NAMALWA (cell line): ENCODE measurements at regions not wholly inside any gene's neighbourhood (a gene's known extent, or its start where the extent isn't known, plus 50 kb on each side); places are given as distances from the start of the nearest gene placed in this dataset.

Experiments
- DNase-seq: peaks from one replicate; pipeline ENCODE4 v3.0.0-alpha.2; 2015; ENCODE audit warnings: low spot score

- no peak for DNase-seq
Observed at GRCh38 chr18:39796393-39796792, 2158.6 kb upstream of the PIK3C3 start.

DNA sequence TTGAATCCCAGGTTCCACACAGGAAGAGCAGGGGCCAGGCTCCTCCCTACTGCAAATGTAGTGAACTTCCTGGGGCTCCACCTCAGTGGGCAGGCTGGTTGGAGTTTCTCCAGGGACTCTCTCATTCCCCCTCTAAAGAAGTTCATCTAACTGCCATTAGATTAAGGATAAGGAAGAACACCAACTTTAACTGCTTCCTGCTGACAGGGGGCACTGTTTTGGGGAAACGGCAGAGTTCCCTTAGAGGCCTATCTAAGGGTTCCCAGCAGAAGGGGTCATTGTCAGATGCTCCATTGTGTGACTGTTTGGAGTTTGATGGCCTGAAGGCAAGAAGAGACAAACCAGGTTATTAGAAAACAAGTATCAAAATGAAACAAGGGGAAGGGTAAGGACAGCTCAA is 2159.7 kb upstream of the PIK3C3 start:
- no peak for DNase-seq

DNA sequence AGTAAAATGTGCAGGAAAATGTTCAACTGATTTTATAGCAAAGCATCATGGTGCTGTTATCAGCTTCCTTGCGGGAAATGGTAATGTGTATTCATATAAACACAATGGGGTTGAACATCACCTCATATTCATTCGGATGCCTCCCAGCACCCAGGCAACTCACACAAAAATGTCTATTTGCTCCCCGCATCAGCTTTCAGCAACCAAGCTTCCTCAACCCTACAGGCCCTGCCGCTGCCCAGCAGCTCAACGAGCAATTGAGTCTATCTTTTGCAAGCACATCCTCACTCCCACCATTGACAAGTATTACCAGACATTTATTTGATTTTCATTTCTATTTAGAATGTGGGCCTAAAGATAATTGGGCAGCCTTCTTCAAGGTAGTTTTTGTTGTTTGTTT is 2161.4 kb upstream of the PIK3C3 start:
- no peak for DNase-seq

- no peak for DNase-seq
Observed at GRCh38 chr18:39788383-39788782, 2166.7 kb upstream of the PIK3C3 start.

- DNase-seq, result no peak
Observed at GRCh38 chr18:39786477-39786876, 2168.6 kb upstream of the PIK3C3 start.

DNA sequence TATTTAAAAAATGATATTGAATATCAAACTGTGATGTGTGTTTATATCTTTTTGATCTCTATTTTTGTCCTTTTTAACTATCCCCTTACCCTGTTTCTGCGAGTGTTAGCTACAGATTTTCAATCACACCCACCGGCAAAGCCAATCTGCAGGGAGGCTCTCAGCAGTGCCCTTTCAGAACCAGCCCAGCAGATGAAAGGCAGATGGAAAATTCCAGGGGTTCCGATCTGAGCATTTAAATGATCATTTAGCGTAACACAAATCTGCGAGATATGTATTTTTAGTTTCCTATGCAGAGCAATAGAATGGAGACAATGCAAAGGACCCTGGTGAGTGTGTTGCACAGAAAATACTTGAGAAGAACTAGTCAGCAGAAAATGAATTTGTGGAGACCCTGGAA is 2170.5 kb upstream of the PIK3C3 start:
- DNase-seq, result no peak

DNA sequence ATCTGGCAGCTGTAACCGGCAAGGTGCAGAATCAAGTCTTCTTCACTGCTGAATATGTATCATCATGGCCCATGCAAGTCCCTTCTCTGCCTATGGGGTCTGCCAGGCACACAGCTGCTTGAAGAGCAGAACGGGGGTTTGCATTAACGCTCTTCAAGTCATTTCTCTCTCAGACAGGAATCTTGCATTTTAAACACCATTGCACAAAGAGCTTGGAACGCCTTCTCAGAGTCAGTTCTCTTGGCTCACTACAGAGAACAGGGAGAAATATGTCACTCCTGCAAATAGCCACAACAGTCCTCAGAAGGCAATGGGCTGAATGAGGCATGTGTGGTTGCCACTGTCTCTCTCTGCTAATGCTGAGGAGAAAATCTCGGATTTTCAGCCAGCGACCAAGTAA is 2173.5 kb upstream of the PIK3C3 start:
- no peak for DNase-seq

DNA sequence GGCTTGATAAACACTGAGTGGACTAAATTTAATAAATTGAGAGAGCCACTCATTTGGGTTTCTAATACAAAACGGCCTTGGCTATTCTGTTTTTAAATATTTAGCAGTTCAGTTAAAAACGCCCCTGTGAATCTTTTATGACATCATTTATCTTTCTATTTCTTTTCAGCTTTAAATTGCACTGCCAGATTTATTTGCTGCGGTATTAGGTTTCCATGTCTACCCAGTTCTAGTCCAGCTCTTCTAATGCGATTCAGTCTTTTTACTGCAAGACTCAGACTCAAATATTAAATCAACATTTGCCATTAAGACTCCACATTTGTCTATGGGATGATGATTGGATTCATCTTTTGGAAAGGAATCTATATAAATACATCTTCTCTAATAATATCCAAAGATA is 2174.3 kb upstream of the PIK3C3 start:
- no peak for DNase-seq

DNA sequence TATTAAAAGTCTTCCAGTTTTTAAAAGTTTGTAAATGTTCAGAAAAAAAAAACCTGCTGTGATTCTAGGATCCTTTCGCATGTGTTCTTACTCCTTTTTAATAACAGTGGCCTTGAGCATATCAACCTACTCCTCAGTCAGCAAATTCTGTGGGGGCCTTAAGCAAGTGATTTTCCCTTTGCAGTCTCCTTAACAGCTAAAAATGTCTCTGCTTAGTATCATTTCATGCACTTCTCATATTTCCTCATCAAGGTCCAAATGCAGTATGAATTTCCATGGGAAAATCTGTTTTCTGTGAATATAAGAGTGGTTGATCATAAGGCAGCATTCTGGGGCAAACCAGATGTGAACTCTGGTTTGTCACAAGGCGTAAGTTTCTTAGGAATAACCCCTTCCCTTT is 2175.1 kb upstream of the PIK3C3 start:
- no peak for DNase-seq

GRCh38 chr18:39776766-39777165 is 2178.3 kb upstream of the PIK3C3 start:
- DNase-seq, result no peak

- no peak for DNase-seq
Observed at GRCh38 chr18:39774957-39775598, 2180.0 kb upstream of the PIK3C3 start.

DNA sequence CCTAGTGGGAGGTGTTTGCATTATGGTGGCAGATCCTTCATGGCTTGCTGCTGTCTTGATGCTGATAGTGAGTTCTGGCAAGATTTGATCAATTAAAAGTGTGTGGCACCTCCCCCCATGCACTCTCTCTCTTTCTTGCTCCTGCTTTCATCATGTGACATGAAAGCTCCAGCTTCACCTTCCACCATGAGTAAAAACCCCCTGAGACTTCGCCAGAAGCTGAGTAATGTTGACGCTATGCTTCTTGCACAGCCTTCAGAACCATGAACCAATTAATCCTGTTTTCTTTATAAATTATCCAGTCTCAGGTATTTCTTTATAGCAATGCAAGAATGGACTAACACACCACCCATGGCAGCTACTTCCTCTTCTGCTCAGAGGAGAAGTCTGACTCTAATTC is 2181.4 kb upstream of the PIK3C3 start:
- DNase-seq, result no peak

DNA sequence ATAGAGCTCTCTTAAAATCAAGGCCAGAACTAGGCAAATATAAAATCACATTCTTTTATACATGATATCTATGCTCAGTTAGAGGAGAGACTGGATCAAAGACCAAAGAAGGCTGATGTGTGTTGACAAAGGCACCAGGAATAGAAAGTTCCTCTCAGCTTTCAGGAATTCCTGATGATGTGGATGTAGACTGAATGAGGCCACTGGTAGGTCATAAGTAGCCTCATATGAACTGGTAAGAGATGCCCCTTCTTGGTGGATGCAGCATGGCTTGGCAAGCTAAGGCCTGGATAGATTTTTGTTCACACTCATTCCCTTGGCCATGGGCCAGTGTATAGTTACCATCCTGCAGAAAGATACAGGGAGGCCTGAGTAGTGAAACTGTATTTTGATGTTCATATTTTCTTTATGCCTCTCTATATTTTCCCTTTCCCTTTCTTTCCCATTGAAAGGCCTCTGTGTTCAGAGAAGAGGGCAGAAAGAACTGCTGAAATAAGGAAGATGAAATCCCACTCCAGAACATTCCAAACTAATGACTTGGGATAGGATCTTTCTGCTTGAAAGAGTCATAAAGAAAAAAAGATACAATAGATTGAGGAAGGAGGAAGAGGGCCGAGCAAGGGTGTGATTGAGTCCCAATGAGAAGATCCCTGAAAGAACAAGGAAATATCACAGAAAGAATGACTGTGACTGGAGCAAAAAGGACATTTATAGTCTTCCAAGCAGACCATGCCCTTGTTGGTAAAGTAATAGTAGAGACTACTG is 2182.7 kb upstream of the PIK3C3 start:
- no peak for DNase-seq

- DNase-seq, result no peak
Observed at GRCh38 chr18:39770399-39770798, 2184.6 kb upstream of the PIK3C3 start.

DNA sequence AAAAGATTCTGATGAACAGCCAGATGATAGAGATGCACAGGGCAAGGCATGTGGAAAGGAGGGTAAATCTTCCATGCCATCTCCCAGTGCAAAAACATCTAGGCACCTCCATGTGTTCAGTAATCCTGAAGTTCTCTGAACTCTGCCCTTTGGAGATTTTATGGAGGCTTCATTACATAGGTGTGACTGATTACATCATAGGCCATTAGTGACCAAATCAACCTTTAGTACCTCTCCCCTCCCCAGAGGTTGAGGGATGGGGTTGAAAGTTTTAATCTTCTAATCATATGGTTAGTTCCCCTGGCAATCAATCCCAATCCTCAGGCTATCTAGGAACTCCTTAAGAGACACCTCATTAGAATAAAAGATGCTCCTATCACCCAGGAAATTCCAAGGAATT is 2190.2 kb upstream of the PIK3C3 start:
- DNase-seq, result no peak

- DNase-seq, result no peak
Observed at GRCh38 chr18:39761273-39761672, 2193.8 kb upstream of the PIK3C3 start.

- DNase-seq, result no peak
Observed at GRCh38 chr18:39759926-39760325, 2194.3 kb upstream of the CELF4 start.

- no peak for DNase-seq
Observed at GRCh38 chr18:39753178-39753577, 2187.6 kb upstream of the CELF4 start.

DNA sequence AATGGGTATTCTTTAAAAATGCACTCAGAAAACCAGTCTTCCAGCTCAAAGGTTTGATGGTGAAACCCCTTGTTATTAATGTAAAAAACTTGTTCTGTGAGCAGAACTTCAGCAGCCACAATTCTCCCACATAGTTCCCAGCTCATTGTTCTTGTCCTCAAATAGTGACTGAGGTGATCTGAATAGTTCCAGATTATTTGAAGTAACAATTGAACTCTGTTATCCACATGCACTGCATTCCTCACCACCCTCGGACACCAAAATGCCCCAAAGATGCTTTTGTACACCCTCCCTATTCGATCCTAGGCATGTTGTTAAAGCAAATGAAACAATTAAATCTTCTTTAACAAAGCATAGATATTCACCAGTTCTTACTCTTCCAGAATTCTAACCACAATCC is 2186.8 kb upstream of the CELF4 start:
- DNase-seq, result no peak

DNA sequence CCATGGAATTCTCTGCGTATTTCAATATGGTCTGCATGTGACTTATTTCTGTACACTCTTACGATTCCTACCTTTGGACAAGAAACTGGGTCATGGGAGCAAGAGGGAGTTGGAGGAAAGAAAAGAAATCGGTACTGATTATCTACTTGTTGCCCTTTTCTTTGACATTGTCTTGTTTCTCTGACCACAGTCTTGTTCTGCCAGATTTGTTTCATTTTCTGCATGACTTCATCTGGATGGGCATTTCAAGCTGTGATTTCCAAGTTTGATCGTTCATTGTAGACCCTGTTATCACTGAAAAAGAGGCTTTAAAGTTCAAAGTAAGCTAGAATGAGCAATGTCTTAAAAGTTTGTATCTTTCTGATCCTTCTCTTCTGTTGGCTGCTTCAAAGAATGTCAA is 2186.3 kb upstream of the CELF4 start:
- no peak for DNase-seq

- DNase-seq, result no peak
Observed at GRCh38 chr18:39751161-39751560, 2185.6 kb upstream of the CELF4 start.

- no peak for DNase-seq
Observed at GRCh38 chr18:39749154-39749553, 2183.6 kb upstream of the CELF4 start.

GRCh38 chr18:39748727-39749126 is 2183.1 kb upstream of the CELF4 start:
- no peak for DNase-seq

DNA sequence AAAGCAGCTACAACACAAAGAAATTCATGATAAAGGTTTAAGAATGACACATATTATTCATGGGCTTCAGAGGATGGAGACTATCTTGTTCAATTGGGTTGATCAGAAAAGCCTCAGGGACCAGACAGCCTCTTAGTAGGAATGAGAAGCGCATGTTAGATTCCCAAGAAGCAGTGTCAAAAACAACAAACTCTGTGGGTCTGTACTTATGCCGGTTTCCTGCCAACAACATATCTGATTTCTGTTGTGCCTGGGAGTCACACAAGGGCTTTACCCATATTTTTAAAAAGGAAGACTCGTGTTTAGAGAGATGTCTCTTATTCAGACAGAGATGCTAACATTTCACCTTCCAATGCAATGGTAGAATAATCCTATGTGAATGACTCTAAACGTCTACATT is 2180.6 kb upstream of the CELF4 start:
- DNase-seq, result no peak
